ENCODE measurements at regions not wholly inside any gene's neighbourhood (a gene's known extent, or its start where the extent isn't known, plus 50 kb on each side); places are given as distances from the start of the nearest gene placed in this dataset.

- no peak for TF ChIP-seq POLR2A (IDR thresholded peaks at IDR 0.05)
- no peak for TF ChIP-seq CTCF (IDR thresholded peaks at IDR 0.05)
- 86 to 88% methylated on average over 3 of the region's 3 CpGs for WGBS, 2 donors
- no peak for DNase-seq (ENCODE audit: low spot score in 2 of 2)
- intact Hi-C loops (cut with DNase I; ENCODE audit: low total_unique reads) = no loop called here
- H3K4me3 ChIP-seq (ENCODE audit: low read depth, poor library complexity, severe bottlenecking) = no peak overlapping the region
Observed at GRCh38 chr2:150109028-150109427, 378.4 kb downstream of the RND3 start.

GRCh38 chr2:150107816-150108215, 379.7 kb downstream of the RND3 start:
- DNase-seq (ENCODE audit: low spot score in 2 of 2) = no peak
- intact Hi-C loops (cut with DNase I; ENCODE audit: low total_unique reads) = no loop called here
- WGBS, 2 donors = 61 to 63% methylated on average over 2 of the region's 2 CpGs
- TF ChIP-seq POLR2A (IDR thresholded peaks at IDR 0.05) (no peak), CTCF (IDR thresholded peaks at IDR 0.05) (no peak)
- H3K4me3 ChIP-seq (ENCODE audit: low read depth, poor library complexity, severe bottlenecking) = no peak overlapping the region

GRCh38 chr2:150107170-150107569, 380.3 kb downstream of the RND3 start:
- 44 to 46% methylated on average over 1 of the region's 1 CpG for WGBS, 2 donors
- DNase-seq (ENCODE audit: low spot score in 2 of 2) = no peak
- no peak for TF ChIP-seq CTCF (IDR thresholded peaks at IDR 0.05)
- no peak for TF ChIP-seq POLR2A (IDR thresholded peaks at IDR 0.05)
- H3K4me3 ChIP-seq (ENCODE audit: low read depth, poor library complexity, severe bottlenecking) = no peak overlapping the region
- intact Hi-C loops (cut with DNase I; ENCODE audit: low total_unique reads) = no loop called here

GRCh38 chr2:150101947-150102346, 385.5 kb downstream of the RND3 start:
- no peak for DNase-seq (ENCODE audit: low spot score in 2 of 2)
- 72 to 91% methylated on average over 2 of the region's 2 CpGs for WGBS, 2 donors
- no peak overlapping the region for H3K4me3 ChIP-seq (ENCODE audit: low read depth, poor library complexity, severe bottlenecking)
- TF ChIP-seq CTCF (IDR thresholded peaks at IDR 0.05) = no peak
- TF ChIP-seq POLR2A (IDR thresholded peaks at IDR 0.05) = no peak
- intact Hi-C loops (cut with DNase I; ENCODE audit: low total_unique reads) = no loop called here

- no peak for DNase-seq (ENCODE audit: low spot score in 2 of 2)
- TF ChIP-seq CTCF (IDR thresholded peaks at IDR 0.05) (no peak), POLR2A (IDR thresholded peaks at IDR 0.05) (no peak)
- intact Hi-C loops (cut with DNase I; ENCODE audit: low total_unique reads) = no loop called here
- no peak overlapping the region for H3K4me3 ChIP-seq (ENCODE audit: low read depth, poor library complexity, severe bottlenecking)
Observed at GRCh38 chr2:150100834-150101233, 386.6 kb downstream of the RND3 start.

GRCh38 chr2:150100336-150100735, 387.1 kb downstream of the RND3 start:
- TF ChIP-seq CTCF (IDR thresholded peaks at IDR 0.05) = no peak
- no peak for TF ChIP-seq POLR2A (IDR thresholded peaks at IDR 0.05)
- no peak overlapping the region for H3K4me3 ChIP-seq (ENCODE audit: low read depth, poor library complexity, severe bottlenecking)
- intact Hi-C loops (cut with DNase I; ENCODE audit: low total_unique reads) = no loop called here
- WGBS, 2 donors = 91 to 97% methylated on average over 3 of the region's 3 CpGs
- DNase-seq (ENCODE audit: low spot score in 2 of 2) = no peak

Measured in lower leg skin (tissue), 4 donors.